Activated CD8-positive, alpha-beta memory T cell treated with anti-CD3 and anti-CD28 coated beads, Interleukin-2, amount 50 U/mL, for 4 hours (primary cell): ENCODE measurements at regions not wholly inside any gene's neighbourhood (a gene's known extent, or its start where the extent isn't known, plus 50 kb on each side); places are given as distances from the start of the nearest gene placed in this dataset.

Experiments used
- DNase-seq: peaks from one replicate; pipeline ENCODE4 v3.0.0-alpha.2; 2020

GRCh38 chr21:16605597-16605996, 875.8 kb downstream of the USP25 start:
- DNase-seq = no peak

GRCh38 chr21:16606271-16606670, 876.5 kb downstream of the USP25 start:
- DNase-seq = no peak

- no peak for DNase-seq
Observed at GRCh38 chr21:16608209-16608830, 878.5 kb downstream of the USP25 start.

GRCh38 chr21:16619281-16619680, 889.5 kb downstream of the USP25 start:
- no peak for DNase-seq

GRCh38 chr21:16620786-16621320, 891.1 kb downstream of the USP25 start:
- no peak for DNase-seq

GRCh38 chr21:16624479-16625118, 888.2 kb upstream of the CXADR start:
- no peak for DNase-seq

GRCh38 chr21:16625491-16625890, 887.4 kb upstream of the CXADR start:
- no peak for DNase-seq

GRCh38 chr21:16633831-16634459, 878.9 kb upstream of the CXADR start:
- DNase-seq = no peak

- no peak for DNase-seq
Observed at GRCh38 chr21:16634515-16634914, 878.3 kb upstream of the CXADR start.

GRCh38 chr21:16640297-16641027, 872.4 kb upstream of the CXADR start:
- no peak for DNase-seq

GRCh38 chr21:16642353-16642752, 870.5 kb upstream of the CXADR start:
- no peak for DNase-seq

- no peak for DNase-seq
Observed at GRCh38 chr21:16644685-16645084, 868.2 kb upstream of the CXADR start.

GRCh38 chr21:16650714-16651366, 862.0 kb upstream of the CXADR start:
- no peak for DNase-seq

GRCh38 chr21:16651956-16652355, 860.9 kb upstream of the CXADR start:
- no peak for DNase-seq

- no peak for DNase-seq
Observed at GRCh38 chr21:16663436-16663835, 849.4 kb upstream of the CXADR start.

GRCh38 chr21:16667395-16667794, 845.4 kb upstream of the CXADR start:
- no peak for DNase-seq

GRCh38 chr21:16674949-16675348, 837.9 kb upstream of the CXADR start:
- DNase-seq = no peak

GRCh38 chr21:16676391-16676790, 836.5 kb upstream of the CXADR start:
- no peak for DNase-seq

GRCh38 chr21:16678429-16679160, 834.2 kb upstream of the CXADR start:
- DNase-seq = no peak

GRCh38 chr21:16695074-16695473, 817.8 kb upstream of the CXADR start:
- no peak for DNase-seq

GRCh38 chr21:16707274-16707673, 805.6 kb upstream of the CXADR start:
- no peak for DNase-seq
